ENCODE measurements at regions not wholly inside any gene's neighbourhood (a gene's known extent, or its start where the extent isn't known, plus 50 kb on each side); places are given as distances from the start of the nearest gene placed in this dataset.
"Not testable (repeated sequence)": the region's sequence is repeated elsewhere in the genome, so short reads cannot be mapped to it uniquely, and the experiment has no call there.

GRCh38 chr13:50396618-50397017 is 381.4 kb downstream of the KCNRG start:
- TF ChIP-seq POLR2A, POU2F2 (IDR thresholded peaks at IDR 0.05; ENCODE audit: low read depth, low read length): not testable (repeated sequence)

All from GM12891 (cell line).